SKM-1 (cell line): ENCODE measurements at regions not wholly inside any gene's neighbourhood (a gene's known extent, or its start where the extent isn't known, plus 50 kb on each side); places are given as distances from the start of the nearest gene placed in this dataset.

Experiments used
- DNase-seq: peaks from one replicate; lab custom pipeline; 2025; ENCODE audit not compliant: unreplicated experiment; lab: John Stamatoyannopoulos, UW

DNA sequence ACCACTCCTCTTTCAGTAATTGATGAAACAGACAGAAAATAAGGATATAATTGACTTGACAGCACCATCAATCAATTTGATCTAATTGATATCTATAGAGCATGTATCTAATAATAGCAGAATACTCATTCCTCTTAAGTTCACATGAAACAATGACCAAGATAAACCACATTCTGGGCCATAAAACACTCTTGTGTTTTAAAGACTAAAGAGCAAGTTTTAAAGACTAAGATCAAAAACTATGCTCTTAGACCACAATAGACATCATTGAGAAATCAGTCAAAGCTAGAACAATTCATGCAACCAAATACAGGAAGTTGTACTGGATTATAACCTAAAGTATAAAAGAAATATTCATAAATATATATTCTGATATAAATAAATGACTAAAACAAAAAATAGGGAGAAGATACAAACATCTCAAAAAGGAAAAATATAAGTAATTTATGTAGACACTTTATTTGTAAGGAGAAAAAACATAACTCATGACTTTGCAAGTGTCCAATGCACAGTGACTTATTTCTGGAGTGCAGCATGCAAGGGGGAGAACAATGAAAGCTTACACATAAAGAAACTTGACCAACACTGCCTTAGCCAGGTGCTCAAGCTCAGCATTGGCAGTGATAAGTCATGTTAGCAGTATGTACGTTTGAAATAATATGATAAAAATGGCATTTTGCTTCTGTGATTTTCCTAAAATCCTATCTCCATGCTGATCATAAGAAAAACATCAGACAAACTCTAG, 312.7 kb upstream of the IGFBP3 start:
- no peak for DNase-seq

DNA sequence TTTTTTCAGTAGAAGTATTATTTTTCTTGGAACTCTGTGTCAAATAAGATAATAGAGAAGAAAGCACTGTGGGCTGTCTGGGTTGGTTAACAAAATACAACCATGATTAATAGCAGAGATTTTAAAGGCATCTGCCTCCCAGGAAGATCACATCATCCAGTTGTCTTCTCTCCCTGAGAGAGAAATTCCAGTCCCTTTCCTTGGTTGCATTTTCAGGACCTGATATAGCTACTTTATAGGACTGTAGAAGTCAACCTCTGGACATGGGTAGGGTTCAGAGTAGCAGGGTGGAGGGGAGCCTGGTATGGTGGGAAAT, 309.9 kb upstream of the IGFBP3 start:
- no peak for DNase-seq

DNA sequence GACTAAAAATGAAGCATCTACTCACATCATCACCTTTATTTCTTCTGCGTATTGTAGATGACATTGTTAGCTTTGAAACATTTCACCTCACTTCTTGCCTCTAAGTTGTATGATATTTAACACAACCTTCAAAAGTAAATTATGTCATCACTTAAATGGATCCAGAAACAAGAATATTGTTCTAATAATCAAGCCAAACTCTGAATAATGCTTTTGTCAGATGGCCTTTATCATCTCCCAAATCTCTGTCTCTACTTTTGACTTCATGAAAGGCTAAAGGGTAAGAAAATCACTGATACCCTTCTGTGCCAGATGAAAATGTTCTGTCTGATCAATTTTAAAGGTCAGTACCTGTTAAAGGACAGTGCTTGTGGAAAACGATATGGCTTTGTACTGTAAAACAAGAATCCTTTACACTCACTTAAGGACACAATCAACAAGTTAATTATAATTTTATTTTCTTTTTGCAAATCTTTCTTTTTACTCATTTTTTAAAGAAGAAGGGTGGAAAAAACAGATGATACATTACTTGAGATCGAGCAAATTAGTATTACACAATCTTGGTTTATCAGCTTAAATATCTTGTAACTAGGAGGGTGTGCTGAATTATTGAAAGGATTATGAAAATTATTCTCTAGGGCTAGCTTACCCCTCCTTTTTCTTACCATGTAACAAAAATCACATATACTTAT, 309.4 kb upstream of the IGFBP3 start:
- DNase-seq, result no peak

DNA sequence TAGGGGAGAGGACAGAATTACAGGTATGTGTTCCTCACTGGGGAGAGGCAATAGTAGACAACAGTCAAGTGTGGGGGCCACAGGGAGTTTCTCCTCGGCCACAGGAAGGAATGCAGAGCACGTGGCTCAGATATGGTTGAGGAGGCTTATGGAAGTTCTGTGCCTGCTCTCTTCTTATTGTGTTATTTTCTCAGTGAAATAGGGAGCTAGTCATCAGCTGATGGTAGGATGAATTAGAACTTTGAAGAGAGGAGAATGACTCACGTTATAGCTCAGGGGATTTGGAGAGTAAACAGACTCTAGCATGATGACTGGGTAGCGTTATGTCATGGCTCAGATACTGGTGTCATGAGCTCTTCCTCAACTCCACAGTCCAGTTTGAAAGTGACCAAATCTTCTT, 308.3 kb upstream of the IGFBP3 start:
- no peak for DNase-seq

DNA sequence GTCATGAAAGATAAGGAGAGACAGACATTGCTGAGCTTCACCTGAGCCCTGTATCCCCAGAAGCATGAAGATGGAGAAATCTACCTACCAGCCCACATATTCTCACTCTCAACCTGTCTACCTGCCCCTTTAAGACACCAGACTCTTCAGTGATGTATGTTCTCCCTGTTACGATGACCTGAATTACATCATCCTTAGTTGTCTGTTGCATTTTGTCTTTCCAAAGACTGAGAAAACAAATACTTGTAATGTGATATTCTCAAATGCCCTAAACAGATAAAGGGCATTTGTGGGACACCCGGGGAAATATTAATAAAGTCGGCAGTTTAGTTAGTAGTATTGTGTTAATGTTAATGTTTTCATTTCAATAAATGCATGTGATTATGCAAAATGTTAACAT, 305.8 kb upstream of the IGFBP3 start:
- no peak for DNase-seq

DNA sequence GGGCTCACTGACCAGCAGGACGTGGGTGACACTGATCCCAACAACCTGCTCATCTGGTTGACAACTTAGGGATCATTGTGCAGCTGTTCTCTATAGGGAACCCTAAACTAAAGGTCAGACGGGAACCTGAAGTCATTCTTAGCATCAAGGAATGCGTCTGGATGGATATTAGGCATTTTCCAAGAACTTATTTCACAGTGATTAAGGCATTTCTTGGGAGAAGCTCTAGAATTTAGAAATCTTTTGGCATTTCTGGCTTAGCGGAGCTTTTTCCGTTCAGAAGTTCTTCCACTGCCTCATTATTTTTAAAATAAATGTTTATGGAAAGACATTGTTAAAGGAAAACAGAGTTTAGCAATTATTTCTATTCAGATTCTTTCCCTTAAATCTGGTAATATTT, 303.3 kb upstream of the IGFBP3 start:
- DNase-seq, result no peak

DNA sequence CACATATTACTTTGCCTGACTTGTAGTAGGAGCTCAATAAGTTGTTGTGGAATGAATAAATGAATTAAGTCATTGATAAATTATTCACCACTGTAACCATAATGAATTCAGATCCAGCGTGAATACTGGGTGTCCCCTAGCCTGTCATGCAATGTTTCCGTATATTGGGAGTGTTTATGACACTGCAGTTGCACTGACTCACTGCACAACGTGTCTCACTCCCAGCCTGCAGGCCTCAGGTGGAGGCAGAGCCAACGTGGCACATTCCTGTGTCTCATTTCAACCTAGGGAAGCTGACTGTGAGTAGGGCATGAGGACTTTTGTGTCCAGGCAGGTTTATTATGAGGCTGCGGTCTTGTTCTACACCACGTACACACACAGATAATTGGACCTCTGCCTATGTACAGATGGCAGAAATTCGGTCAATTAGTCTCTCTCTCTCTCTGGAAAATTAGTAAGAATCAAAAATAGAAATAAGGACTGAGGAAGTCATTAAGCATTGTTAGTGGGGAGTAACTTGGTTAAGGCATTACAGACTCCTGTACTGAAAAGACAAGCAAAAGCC, 299.1 kb upstream of the IGFBP3 start:
- no peak for DNase-seq

DNA sequence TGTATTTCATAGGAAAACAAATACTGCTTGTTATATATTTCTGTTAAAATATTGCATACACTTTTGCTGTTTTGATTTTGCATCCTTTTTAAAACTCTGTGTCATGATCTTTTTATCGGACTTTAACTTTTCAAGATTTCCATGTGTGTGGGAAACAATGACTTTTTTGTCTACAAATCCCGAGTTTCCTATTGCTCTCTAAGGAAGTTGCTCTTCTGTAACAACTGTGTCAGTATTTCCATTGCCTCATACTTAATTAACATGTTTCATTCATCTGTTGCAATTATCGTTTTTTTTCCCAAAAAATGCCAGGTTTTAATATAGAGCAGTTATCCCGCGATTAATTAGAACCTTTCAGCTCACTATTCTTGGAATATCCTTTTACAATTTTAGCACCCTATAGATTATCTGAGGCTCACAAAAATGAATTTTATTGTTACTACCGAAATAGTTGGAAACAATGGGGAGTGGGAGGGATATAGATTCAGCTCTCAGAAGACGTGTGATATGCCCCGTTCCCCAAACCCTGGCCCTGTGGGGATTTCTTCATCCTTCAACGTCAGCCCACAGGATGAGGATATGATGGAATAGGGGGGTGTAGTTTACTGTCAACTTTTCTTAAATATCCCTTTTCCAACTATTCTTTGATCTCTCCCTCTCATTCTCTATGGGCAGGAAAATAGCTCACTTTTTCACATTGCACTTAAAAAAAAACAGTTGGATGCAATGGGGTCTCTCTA, 297.6 kb upstream of the IGFBP3 start:
- DNase-seq, result no peak

DNA sequence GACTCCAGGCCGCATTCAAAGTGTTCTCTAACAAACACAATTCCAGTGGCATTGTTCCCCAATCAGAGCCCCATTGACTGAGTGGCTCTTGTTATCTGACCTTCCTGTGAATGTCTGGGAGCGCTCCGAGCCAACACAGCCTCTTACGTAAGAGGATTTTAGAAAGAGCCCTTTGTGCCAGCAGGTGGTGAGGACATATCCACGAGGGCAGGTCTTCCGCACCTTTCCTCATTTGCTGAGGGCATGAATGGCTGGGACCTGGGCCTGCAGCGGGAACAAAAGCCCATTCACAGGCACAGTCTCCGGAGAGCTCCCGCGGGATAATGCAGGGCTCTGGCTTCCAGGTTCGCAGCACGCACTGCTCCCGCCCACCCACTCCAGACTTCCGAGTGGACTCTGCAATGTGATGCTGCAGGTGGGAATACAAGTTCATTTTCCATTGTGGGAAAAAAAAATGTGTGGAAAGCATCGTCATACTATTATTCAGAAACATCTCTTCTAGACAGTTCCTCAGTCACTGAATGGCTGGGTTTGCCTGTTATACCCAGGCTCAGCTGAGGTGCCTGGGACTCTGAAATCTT, 295.0 kb upstream of the IGFBP3 start:
- no peak for DNase-seq

DNA sequence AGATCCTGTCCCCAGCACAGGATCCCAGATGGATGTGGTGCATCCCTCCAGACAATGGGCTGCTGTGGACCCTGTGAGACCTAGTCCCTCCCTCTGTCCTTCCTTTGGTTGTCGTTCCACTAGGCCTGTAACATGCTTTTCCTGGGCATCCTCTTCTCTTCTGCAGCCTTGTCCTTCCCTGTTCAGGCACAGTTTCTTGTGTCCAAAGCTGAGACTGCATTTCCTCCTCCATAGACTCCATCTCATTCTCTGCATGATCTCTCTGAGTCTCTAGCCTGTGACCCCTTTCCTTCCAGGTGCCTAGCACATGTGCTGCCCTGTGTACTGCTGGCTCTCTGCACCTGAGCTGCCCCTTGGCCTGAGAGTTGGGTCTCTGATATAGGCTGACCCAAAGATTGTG, 293.5 kb upstream of the IGFBP3 start:
- DNase-seq, result no peak

DNA sequence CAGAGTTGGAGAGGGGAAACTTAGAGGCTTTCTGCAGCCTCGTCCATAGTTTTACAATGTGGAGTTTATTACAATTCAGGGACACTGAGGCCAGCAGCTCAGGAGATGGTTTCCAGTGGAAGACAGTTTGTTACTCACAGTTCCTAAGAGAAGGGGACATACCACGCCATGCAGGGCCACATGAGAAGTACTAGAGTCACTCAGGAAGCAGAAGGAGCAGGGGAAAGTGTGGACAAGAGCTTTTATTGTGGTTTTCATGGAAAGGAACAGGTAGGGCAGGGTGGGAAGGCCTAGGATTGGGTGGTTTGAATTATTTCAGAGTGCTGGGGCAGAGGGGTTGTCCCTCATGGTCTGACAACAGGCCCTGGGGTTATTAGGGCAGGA, 292.1 kb upstream of the IGFBP3 start:
- no peak for DNase-seq

DNA sequence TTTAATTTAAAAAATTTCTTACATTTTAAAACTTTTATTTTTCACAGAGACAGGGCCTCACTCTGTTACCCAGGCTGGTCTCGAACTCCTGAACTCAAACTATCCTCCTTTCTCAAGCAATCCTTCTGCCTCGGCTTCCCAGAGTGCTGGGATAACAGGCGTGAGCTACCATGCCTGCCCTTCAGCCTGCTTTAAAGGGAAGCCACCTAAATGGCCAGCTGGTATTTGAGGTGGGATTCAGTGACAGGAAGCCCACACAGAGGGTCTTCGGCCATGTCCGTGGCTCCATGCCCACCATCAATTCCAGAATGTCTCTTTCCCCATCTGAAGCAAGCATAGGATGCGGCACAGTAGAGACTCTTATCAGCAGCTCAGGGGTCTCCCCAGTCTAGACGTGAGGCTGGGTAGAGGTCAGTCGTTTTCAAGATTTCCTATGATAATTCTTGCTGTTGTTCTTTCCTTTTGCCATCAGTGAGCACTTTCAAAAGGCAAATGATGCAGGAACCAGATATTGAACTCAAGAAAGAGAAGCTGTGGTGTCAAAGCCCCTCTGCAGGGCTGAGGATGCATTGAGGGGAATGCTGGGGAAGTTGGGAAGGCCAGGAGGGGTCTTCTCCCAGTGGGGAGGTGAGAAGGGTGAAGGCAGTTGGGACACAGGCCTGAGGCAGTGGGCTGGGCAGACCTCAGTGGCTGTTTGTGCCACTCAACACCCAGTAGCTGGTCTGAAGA, 291.5 kb upstream of the IGFBP3 start:
- no peak for DNase-seq

DNA sequence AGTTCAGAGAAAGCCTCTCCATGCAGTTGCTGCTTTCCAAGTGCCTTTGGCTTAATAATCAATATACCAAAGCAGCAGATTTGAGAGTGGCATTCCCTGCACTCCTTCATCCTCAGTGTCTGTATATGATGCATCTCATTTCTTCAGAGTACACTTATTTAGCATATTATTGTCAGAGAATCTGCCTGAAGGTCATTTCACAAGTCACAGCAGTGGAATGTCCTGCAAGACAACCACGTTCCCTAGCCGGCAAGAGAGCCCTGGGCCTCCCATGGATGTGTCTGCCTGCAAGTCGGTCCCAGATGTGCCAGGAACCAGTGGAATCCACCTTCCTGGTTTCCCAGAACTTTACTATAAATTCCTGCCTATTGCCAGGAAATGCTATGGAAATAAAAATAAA, 289.4 kb upstream of the IGFBP3 start:
- DNase-seq, result no peak

DNA sequence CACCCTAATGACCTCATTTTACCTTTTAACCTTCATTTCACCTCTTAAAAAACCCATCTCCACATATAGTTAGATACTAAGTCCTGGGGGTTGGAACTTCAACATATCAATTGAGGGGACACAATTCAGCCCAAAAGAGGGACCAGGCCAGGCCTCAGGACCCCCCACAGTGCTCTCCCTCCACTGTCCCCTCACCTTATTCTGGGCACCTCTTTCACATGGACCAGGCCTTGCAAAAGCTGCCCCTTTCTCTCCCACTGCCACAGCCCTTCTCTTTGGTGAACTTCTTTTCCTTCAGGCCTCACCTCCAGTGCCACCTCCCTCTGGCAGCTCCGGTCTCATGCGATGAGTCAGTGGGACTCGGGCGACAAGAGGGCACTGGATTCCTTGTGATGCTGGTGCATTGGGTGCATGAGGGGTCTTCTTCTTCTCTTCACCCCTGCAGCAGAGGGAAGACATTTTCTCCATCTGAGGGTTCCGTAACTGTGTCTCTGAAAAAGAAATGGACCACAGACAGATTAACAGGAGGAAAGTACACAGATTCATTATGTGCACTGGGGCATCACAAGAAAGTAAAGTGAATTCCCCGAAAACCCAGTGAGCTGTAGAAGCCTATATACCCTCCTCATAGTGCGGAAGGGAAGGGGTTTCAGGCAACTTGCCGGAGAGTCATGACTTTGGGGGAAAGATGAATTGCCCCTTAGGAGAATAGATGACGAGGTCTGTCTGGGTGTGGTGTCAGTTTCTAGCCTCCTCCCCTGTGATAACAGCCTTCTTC, 288.7 kb upstream of the IGFBP3 start:
- no peak for DNase-seq

DNA sequence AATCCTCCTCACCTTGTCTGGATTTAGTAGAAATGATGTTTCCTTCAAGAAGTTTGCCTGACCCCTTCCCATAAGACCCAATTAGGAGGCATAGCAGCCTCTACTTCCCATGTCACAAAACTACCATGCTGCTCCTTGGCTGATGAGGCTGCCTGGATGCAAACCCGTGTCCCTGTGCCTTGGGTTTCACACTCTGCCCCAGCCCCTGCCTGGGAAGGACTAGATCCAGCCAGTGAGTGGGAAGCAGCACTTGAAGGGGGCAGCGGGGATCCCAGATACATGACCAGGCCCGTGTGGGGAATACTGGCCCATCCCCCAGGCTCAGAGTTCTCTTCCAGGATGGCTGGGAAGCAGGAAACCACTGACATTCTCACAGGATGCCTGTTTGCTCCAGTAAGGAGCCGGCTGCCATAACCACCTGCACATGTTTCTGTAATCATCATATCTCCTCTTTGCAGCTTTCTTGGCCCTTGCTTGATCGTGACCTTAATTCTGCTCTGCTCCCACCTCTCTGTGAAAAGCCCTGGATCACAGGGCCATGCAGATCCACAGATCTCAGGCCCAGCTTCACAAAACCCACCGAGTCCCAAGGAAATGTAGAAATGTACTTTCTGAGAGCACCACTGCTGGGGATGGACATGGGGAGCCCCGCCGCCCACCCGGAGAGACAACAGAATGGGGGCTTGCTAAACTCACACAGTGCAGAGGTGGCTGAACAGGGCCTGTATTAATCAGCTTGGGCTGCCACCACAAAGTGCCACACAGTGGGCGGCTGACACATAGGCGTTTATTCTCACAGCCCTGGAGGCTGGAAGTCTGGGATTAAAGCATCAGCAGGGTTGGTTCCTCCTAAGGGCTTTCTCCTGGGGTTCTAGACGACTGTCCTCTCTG, 287.8 kb upstream of the IGFBP3 start:
- DNase-seq, result no peak

DNA sequence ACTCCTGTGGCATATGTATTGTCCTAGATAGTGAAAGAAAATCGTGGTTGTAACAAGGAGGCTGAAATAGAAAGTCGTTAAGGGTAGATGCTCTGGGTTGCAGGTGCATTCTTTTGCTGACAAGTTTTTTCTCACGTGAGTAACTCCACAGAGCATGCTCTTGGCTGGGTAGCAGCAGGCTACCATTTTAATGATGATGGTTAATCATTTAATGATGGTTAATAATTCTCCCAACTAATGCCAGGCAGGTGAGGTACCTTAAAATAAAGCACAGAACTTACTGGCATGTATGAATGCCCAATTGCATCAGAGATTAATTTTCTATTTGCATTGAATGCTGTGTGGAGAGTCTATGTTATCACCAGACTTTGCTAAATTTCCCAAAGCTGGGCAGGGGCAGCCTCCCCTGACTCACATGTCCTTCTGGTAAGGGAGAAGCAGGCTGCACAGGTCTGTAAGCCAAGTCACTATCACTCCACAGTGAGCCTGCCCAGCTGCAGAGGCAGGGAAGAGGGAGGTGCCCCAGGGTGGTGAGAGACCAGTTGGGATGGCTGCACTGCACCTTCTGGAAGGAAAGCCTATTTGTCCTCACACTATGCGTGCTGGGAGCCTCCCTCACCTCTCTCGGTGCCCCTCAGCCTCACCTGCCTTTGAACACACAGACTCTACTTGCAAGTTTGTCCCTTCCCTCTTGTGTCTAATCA, 287.0 kb upstream of the IGFBP3 start:
- no peak for DNase-seq

DNA sequence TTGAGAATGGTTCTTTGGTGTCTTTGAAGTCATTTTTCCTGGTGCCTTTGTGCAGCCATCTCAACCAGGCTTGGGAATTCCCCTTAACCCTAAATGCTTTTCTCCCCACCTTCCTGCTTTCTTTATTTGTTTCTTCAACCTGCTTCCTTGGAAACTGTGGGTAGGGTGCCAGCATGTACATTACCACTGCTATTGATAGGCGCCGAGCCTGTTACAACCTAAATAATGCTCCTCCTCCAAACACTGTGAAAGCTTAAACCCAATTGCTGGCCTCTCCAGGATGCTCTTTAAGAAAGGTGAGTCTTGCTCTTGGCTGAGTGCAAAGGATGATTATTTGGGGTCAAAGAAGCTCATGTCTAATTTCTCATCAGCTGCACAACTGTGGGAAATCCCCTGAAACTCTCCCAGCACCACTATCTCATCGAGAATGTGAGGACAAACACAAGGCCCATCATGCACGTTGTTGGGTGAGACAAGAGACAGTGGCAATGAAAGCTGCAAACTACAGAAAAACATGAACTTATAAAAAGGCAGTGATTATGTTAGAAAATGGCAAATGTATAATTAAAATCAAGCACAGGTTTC, 285.5 kb upstream of the IGFBP3 start:
- DNase-seq, result no peak

DNA sequence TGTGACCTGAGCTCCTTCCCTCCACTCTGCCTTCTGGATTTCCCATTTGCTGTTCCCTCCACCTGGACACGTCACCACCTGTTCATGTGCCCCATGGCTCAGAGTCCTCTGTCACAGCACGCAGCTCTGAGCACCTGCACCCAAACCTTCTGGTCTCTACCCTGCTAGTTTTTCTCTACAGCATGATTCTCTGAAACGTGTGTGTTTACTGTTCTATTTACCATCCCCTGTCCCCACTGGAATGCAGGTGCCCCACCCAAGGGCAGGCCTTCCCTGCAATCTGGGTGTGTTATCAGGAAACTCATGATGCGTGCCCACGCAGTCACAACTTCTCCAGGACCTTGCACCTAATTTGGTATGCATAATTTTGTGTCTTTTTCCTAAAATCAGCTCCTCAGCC, 284.4 kb upstream of the IGFBP3 start:
- DNase-seq, result no peak
